HEK293 (cell line): ENCODE measurements at regions not wholly inside any gene's neighbourhood (a gene's known extent, or its start where the extent isn't known, plus 50 kb on each side); places are given as distances from the start of the nearest gene placed in this dataset.

ENCODE experiments used
- CTCF ChIA-PET: fragments of 350-600 bp; formaldehyde crosslinking; extraction: SDS; loops from one replicate; lab custom pipeline; 2021; ENCODE audit warnings: antibody characterized with exemption; lab: Yijun Ruan, JAX
- POLR2A ChIA-PET: fragments of 300-600 bp; formaldehyde crosslinking; extraction: SDS; loops from one replicate; lab custom pipeline; 2020; ENCODE audit warnings: antibody characterized with exemption, inconsistent platforms; lab: Yijun Ruan, JAX
- H3K27ac ChIP-seq: fragments of 200-500 bp; sonication (Bioruptor generic); 2 replicates; pipeline ENCODE4 v1.5.1; 2014; ENCODE audit warnings: low read depth, low read length, control low read depth, inconsistent platforms; ENCODE audit errors: extremely low read depth
- H3K36me3 ChIP-seq, 2 experiments: fragments of 200-500 bp in 1 of 2; sonication (Bioruptor generic) in 1 of 2; 1 replicate in 1 of 2; 2 replicates in 1 of 2; pipeline ENCODE4 v1.5.1; 2014 to 2017; ENCODE audit warnings: inconsistent platforms in 2 of 2, low read length in 2 of 2; ENCODE audit not compliant: control insufficient read depth in 2 of 2, insufficient read depth in 1 of 2
- H3K4me1 ChIP-seq: fragments of 200-500 bp; sonication (Bioruptor generic); 2 replicates; pipeline ENCODE4 v1.5.1; 2014; ENCODE audit warnings: mild to moderate bottlenecking, low read length, inconsistent platforms; ENCODE audit not compliant: control insufficient read depth, insufficient read depth
- H3K4me3 ChIP-seq: 2 replicates; pipeline ENCODE4 v1.5.1; 2011; ENCODE audit warnings: low read depth, mild to moderate bottlenecking, control low read depth, low read length, moderate library complexity
- H3K9me3 ChIP-seq: fragments of 200-500 bp; sonication (Bioruptor generic); 2 replicates; pipeline ENCODE4 v1.5.1; 2014; ENCODE audit warnings: low read depth, low read length, inconsistent platforms; ENCODE audit not compliant: control insufficient read depth, insufficient read depth
- IKZF3 ChIP-seq: fragments of 450-650 bp; IDR thresholded peaks from 2 replicates; pipeline ENCODE4 v1.5.0; 2018; ENCODE audit warnings: missing biosample characterization, mild to moderate bottlenecking, missing genetic modification characterization, moderate library complexity
- MZF1 ChIP-seq: fragments of 450-650 bp; formaldehyde crosslinking; IDR thresholded peaks from 2 replicates; pipeline ENCODE4 v1.5.1; 2017; ENCODE audit warnings: missing biosample characterization, missing genetic modification characterization, borderline replicate concordance
- ZFP37 ChIP-seq: fragments of 450-650 bp; formaldehyde crosslinking; IDR thresholded peaks from 2 replicates; pipeline ENCODE4 v1.5.1; 2016; ENCODE audit warnings: missing biosample characterization, missing genetic modification characterization
- ZNF155 ChIP-seq: fragments of 450-650 bp; formaldehyde crosslinking; IDR thresholded peaks from 2 replicates; pipeline ENCODE4 v1.5.1; 2016; ENCODE audit warnings: missing biosample characterization, missing genetic modification characterization
- ZNF184 ChIP-seq: fragments of 450-650 bp; IDR thresholded peaks from 2 replicates; pipeline ENCODE4 v1.5.1; 2018; ENCODE audit warnings: missing biosample characterization, mild to moderate bottlenecking, missing genetic modification characterization
- ZNF404 ChIP-seq: fragments of 450-650 bp; formaldehyde crosslinking; IDR thresholded peaks from 2 replicates; pipeline ENCODE4 v1.5.1; 2017; ENCODE audit warnings: missing biosample characterization, missing genetic modification characterization
- ZNF596 ChIP-seq: fragments of 450-650 bp; IDR thresholded peaks from 2 replicates; pipeline ENCODE4 v1.5.0; 2018; ENCODE audit warnings: missing biosample characterization, mild to moderate bottlenecking, missing genetic modification characterization, moderate library complexity
- ZNF629 ChIP-seq: fragments of 450-650 bp; formaldehyde crosslinking; IDR thresholded peaks from 2 replicates; pipeline ENCODE4 v1.5.1; 2017; ENCODE audit warnings: missing biosample characterization, missing genetic modification characterization
- ZNF654 ChIP-seq: fragments of 450-650 bp; formaldehyde crosslinking; IDR thresholded peaks from 2 replicates; pipeline ENCODE4 v1.5.1; 2016; ENCODE audit warnings: low read depth, missing biosample characterization, missing genetic modification characterization
- ZNF670 ChIP-seq: fragments of 450-650 bp; formaldehyde crosslinking; IDR thresholded peaks from 2 replicates; pipeline ENCODE4 v1.5.1; 2016; ENCODE audit warnings: missing biosample characterization, missing genetic modification characterization, low read depth
- ZNF777 ChIP-seq: fragments of 450-650 bp; formaldehyde crosslinking; IDR thresholded peaks from 2 replicates; pipeline ENCODE4 v1.5.1; 2017; ENCODE audit warnings: missing biosample characterization, missing genetic modification characterization, borderline replicate concordance
- TF ChIP-seq, protein P1 (sequence below): fragments of 450-650 bp; formaldehyde crosslinking; IDR thresholded peaks from 2 replicates; pipeline ENCODE4 v1.5.1; 2016; ENCODE audit warnings: missing biosample characterization, missing genetic modification characterization
- TF ChIP-seq, protein P2 (sequence below): fragments of 450-650 bp; formaldehyde crosslinking; IDR thresholded peaks from 2 replicates; pipeline ENCODE4 v1.5.1; 2016; ENCODE audit warnings: missing biosample characterization, missing genetic modification characterization
- TF ChIP-seq, protein P3 (sequence below): fragments of 450-650 bp; formaldehyde crosslinking; IDR thresholded peaks from 2 replicates; pipeline ENCODE4 v1.5.1; 2016; ENCODE audit warnings: missing biosample characterization, missing genetic modification characterization
- TF ChIP-seq, protein P4 (sequence below): fragments of 450-650 bp; formaldehyde crosslinking; IDR thresholded peaks from 2 replicates; pipeline ENCODE4 v1.5.1; 2017; ENCODE audit warnings: missing biosample characterization, missing genetic modification characterization
- TF ChIP-seq, protein P5 (sequence below): fragments of 450-650 bp; formaldehyde crosslinking; IDR thresholded peaks from 2 replicates; pipeline ENCODE4 v1.5.1; 2016; ENCODE audit warnings: missing biosample characterization, missing genetic modification characterization

DNA sequence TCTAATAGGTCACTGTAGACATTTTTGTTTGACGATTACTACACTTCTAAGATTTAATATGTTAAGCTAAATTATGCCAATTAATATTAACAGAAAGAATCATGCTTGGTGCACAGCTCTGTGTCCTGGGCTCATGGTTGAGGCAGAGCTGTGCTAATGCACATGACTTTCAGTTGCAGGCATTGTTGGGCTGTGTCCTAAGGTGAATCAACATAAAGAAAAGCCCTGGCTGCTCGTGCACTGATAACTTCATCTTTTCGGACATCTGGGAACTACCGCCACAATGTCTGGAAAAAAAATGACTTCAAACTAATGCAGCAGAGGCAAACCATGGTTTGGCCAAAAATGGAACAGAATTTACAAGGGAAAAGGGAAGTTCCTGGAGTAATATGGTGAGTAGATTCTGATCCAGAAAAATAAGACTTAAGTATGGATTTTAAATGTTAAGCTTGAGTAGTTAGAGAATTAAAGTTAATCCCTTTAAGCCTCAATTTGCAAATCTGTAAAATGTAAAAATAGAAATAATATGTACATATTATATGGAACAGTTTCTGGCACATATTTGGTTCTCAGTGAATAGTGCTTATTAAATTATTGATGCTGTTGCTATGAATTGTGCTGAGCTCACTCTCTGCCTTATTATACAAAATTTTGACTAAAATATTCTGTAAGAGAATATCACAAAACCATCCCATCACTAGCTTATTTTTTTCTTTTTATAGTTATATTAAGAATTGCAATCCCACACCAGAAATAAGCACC, 186.1 kb downstream of the BRINP2 start:
- no peak overlapping the region for H3K27ac ChIP-seq
- no peaks in the 10 kb centered on the region for H3K9me3 ChIP-seq
- ChIA-PET POLR2A (no interaction called here), CTCF (interaction anchor here (0.5 to 5.7 kb wide), 16 partner anchors 7 to 801 kb away, joined by 3 to 44 read pairs (median 4); no protein-coding TSS in a partner anchor)
- no peaks in the 10 kb centered on the region for H3K36me3 ChIP-seq
- H3K4me3 ChIP-seq = no peak overlapping the region
- H3K4me1 ChIP-seq = no peaks in the 10 kb centered on the region
- TF ChIP-seq, protein P1, sequence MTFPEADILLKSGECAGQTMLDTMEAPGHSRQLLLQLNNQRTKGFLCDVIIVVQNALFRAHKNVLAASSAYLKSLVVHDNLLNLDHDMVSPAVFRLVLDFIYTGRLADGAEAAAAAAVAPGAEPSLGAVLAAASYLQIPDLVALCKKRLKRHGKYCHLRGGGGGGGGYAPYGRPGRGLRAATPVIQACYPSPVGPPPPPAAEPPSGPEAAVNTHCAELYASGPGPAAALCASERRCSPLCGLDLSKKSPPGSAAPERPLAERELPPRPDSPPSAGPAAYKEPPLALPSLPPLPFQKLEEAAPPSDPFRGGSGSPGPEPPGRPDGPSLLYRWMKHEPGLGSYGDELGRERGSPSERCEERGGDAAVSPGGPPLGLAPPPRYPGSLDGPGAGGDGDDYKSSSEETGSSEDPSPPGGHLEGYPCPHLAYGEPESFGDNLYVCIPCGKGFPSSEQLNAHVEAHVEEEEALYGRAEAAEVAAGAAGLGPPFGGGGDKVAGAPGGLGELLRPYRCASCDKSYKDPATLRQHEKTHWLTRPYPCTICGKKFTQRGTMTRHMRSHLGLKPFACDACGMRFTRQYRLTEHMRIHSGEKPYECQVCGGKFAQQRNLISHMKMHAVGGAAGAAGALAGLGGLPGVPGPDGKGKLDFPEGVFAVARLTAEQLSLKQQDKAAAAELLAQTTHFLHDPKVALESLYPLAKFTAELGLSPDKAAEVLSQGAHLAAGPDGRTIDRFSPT (tag by site-specific recombination) = no peak
- no peak for TF ChIP-seq ZNF670 (tag by site-specific recombination)
- no peak for TF ChIP-seq ZNF184 (tag by site-specific recombination)
- no peak for TF ChIP-seq IKZF3 (tag by site-specific recombination)
- TF ChIP-seq, protein P2, sequence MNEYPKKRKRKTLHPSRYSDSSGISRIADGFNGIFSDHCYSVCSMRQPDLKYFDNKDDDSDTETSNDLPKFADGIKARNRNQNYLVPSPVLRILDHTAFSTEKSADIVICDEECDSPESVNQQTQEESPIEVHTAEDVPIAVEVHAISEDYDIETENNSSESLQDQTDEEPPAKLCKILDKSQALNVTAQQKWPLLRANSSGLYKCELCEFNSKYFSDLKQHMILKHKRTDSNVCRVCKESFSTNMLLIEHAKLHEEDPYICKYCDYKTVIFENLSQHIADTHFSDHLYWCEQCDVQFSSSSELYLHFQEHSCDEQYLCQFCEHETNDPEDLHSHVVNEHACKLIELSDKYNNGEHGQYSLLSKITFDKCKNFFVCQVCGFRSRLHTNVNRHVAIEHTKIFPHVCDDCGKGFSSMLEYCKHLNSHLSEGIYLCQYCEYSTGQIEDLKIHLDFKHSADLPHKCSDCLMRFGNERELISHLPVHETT (tag by site-specific recombination) = no peak
- TF ChIP-seq, protein P3, sequence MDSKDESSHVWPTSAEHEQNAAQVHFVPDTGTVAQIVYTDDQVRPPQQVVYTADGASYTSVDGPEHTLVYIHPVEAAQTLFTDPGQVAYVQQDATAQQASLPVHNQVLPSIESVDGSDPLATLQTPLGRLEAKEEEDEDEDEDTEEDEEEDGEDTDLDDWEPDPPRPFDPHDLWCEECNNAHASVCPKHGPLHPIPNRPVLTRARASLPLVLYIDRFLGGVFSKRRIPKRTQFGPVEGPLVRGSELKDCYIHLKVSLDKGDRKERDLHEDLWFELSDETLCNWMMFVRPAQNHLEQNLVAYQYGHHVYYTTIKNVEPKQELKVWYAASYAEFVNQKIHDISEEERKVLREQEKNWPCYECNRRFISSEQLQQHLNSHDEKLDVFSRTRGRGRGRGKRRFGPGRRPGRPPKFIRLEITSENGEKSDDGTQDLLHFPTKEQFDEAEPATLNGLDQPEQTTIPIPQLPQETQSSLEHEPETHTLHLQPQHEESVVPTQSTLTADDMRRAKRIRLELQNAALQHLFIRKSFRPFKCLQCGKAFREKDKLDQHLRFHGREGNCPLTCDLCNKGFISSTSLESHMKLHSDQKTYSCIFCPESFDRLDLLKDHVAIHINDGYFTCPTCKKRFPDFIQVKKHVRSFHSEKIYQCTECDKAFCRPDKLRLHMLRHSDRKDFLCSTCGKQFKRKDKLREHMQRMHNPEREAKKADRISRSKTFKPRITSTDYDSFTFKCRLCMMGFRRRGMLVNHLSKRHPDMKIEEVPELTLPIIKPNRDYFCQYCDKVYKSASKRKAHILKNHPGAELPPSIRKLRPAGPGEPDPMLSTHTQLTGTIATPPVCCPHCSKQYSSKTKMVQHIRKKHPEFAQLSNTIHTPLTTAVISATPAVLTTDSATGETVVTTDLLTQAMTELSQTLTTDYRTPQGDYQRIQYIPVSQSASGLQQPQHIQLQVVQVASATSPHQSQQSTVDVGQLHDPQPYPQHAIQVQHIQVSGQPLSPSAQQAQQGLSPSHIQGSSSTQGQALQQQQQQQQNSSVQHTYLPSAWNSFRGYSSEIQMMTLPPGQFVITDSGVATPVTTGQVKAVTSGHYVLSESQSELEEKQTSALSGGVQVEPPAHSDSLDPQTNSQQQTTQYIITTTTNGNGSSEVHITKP (tag by site-specific recombination) = no peak
- TF ChIP-seq ZNF596 (tag by site-specific recombination) = no peak
- TF ChIP-seq ZNF777 (tag by site-specific recombination) = no peak
- TF ChIP-seq ZNF404 = no peak

DNA sequence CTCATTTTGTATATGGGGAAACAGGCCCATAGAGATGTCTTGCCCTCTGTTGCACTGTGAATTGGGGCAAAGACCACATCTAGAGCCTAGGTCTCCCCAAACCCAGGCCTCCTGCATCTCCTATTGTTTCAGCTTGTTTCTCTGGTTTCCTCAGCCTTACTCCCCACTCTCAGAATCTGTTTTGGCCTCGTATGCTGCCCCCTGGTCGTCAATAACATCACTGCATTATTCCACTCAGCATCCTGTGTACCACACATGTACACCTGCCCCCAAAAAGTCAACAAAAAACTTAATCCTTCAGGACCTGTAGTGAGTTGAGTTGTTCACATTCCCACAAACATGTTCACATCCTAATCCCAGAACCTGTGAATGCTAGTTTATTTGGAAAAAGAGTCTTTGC, 184.8 kb downstream of the BRINP2 start:
- no peak overlapping the region for H3K4me3 ChIP-seq
- no peaks in the 10 kb centered on the region for H3K36me3 ChIP-seq
- no peak overlapping the region for H3K27ac ChIP-seq
- no peaks in the 10 kb centered on the region for H3K9me3 ChIP-seq
- TF ChIP-seq MZF1 (tag by site-specific recombination) (0 out of 2 replicates have a peak, but pooled peaks have one; percentile 33), ZNF670 (tag by site-specific recombination) (no peak), ZNF629 (tag by site-specific recombination) (no peak), ZNF155 (no peak), ZFP37 (tag by site-specific recombination) (no peak), ZNF654 (peak; percentile 44)
- TF ChIP-seq, protein P4, sequence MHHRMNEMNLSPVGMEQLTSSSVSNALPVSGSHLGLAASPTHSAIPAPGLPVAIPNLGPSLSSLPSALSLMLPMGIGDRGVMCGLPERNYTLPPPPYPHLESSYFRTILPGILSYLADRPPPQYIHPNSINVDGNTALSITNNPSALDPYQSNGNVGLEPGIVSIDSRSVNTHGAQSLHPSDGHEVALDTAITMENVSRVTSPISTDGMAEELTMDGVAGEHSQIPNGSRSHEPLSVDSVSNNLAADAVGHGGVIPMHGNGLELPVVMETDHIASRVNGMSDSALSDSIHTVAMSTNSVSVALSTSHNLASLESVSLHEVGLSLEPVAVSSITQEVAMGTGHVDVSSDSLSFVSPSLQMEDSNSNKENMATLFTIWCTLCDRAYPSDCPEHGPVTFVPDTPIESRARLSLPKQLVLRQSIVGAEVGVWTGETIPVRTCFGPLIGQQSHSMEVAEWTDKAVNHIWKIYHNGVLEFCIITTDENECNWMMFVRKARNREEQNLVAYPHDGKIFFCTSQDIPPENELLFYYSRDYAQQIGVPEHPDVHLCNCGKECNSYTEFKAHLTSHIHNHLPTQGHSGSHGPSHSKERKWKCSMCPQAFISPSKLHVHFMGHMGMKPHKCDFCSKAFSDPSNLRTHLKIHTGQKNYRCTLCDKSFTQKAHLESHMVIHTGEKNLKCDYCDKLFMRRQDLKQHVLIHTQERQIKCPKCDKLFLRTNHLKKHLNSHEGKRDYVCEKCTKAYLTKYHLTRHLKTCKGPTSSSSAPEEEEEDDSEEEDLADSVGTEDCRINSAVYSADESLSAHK (tag by site-specific recombination) = no peak
- TF ChIP-seq, protein P5, sequence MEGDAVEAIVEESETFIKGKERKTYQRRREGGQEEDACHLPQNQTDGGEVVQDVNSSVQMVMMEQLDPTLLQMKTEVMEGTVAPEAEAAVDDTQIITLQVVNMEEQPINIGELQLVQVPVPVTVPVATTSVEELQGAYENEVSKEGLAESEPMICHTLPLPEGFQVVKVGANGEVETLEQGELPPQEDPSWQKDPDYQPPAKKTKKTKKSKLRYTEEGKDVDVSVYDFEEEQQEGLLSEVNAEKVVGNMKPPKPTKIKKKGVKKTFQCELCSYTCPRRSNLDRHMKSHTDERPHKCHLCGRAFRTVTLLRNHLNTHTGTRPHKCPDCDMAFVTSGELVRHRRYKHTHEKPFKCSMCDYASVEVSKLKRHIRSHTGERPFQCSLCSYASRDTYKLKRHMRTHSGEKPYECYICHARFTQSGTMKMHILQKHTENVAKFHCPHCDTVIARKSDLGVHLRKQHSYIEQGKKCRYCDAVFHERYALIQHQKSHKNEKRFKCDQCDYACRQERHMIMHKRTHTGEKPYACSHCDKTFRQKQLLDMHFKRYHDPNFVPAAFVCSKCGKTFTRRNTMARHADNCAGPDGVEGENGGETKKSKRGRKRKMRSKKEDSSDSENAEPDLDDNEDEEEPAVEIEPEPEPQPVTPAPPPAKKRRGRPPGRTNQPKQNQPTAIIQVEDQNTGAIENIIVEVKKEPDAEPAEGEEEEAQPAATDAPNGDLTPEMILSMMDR (tag by site-specific recombination) = peak; percentile 75
- POLR2A ChIA-PET = no interaction called here
- CTCF ChIA-PET = interaction anchor here (0.6 to 5.7 kb wide), 21 partner anchors 8 to 591 kb away, joined by 3 to 44 read pairs (median 4); no protein-coding TSS in a partner anchor
- H3K4me1 ChIP-seq = no peaks in the 10 kb centered on the region
